Fibroblast of mammary gland (primary cell): ENCODE measurements at regions not wholly inside any gene's neighbourhood (a gene's known extent, or its start where the extent isn't known, plus 50 kb on each side); places are given as distances from the start of the nearest gene placed in this dataset.

Source experiments
- DNase-seq: peaks from one replicate; pipeline ENCODE4 v3.0.0-alpha.2; 2010; ENCODE audit warnings: low read depth
- H3K4me3 ChIP-seq: 2 replicates; pipeline ENCODE4 v1.5.1; 2011; ENCODE audit warnings: low read depth, mild to moderate bottlenecking, low read length, moderate library complexity; ENCODE audit not compliant: control insufficient read depth
- TF ChIP-seq, protein P1 (sequence below): conservative IDR thresholded peaks from 2 replicates; pipeline ENCODE4 v1.5.1; 2011; ENCODE audit warnings: low read depth, low read length, inconsistent platforms; ENCODE audit not compliant: control insufficient read depth, insufficient read depth

DNA sequence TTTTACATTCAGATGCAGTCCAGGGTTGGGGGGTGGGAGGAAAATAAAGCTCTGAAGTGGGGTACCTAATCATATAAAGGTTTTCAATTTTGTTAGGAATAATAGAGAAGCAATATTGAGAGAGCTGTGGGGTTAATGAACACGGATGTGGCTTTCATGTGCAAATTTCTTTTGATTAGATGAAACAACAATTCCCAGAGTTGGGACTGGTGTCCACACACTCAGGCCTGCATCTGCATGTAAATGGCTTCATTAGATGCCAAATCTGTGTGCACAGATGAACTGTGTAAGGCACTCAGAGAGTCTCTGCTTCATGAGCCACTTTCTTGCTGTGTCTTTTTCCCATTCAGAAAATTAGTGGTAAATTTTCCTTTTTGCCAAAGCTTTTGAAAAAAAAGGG is 377.1 kb upstream of the NOVA1 start:
- TF ChIP-seq, protein P1, sequence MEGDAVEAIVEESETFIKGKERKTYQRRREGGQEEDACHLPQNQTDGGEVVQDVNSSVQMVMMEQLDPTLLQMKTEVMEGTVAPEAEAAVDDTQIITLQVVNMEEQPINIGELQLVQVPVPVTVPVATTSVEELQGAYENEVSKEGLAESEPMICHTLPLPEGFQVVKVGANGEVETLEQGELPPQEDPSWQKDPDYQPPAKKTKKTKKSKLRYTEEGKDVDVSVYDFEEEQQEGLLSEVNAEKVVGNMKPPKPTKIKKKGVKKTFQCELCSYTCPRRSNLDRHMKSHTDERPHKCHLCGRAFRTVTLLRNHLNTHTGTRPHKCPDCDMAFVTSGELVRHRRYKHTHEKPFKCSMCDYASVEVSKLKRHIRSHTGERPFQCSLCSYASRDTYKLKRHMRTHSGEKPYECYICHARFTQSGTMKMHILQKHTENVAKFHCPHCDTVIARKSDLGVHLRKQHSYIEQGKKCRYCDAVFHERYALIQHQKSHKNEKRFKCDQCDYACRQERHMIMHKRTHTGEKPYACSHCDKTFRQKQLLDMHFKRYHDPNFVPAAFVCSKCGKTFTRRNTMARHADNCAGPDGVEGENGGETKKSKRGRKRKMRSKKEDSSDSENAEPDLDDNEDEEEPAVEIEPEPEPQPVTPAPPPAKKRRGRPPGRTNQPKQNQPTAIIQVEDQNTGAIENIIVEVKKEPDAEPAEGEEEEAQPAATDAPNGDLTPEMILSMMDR: no peak
- no peak overlapping the region for H3K4me3 ChIP-seq
- DNase-seq: no peak

DNA sequence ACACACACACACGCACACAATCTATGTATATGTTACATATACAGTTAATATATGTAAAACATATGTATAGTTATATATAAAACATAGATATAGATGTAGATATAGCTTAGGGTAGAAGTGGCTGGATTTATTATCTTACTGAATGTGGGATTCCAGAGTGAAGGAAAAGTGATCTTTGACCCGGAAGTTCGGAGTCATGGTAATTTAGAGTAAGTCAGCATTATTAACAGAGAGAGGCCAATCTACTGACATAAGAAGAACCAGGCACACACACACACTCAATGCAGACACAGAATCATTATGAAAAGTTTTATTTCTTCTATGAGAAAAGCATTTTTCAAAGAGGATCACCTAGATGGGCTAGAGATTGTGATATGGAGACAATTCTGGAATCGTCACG is 384.2 kb upstream of the NOVA1 start:
- TF ChIP-seq, protein P1: no peak
- DNase-seq: no peak
- no peak overlapping the region for H3K4me3 ChIP-seq

DNA sequence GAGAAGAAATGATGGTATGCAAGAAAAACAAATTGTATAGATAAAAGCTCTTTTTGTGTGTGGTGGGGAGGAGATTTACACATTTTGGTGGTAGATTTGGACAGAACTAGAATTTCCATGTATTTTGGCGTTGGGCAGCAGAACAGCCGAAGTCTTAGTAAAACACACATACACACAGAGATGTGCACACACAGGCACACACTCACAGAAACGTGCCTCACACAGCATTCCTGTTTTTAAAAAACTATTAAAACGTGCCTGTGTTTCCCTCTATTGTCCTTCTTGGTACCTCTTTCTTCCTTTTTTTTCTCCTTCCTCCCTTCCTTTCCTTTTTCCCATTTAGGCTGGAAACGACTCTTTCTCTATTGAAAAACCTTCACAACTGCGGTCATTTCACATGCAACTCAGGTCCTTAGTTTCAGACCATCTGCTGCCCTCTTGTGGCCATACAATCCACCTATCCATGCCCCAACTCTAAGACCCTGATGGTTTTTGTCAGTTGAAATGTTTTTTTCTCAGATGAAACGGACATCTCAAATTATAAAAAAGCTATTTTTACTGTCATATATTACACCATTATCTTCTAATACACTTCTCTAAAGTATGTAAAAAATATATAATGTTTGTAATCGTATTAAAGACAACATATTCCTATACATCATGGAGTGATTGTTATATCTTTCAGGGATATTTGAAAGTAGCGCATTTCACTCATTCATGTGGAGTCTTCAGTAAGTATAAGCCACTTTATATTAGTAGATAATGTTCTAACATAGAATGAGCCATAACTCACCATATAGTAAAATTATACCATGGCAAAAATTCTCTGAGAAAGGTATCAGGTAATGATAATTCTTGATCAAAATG is 386.7 kb upstream of the NOVA1 start:
- TF ChIP-seq, protein P1: peak; percentile 86
- peak; percentile 85 for DNase-seq
- no peak overlapping the region for H3K4me3 ChIP-seq

DNA sequence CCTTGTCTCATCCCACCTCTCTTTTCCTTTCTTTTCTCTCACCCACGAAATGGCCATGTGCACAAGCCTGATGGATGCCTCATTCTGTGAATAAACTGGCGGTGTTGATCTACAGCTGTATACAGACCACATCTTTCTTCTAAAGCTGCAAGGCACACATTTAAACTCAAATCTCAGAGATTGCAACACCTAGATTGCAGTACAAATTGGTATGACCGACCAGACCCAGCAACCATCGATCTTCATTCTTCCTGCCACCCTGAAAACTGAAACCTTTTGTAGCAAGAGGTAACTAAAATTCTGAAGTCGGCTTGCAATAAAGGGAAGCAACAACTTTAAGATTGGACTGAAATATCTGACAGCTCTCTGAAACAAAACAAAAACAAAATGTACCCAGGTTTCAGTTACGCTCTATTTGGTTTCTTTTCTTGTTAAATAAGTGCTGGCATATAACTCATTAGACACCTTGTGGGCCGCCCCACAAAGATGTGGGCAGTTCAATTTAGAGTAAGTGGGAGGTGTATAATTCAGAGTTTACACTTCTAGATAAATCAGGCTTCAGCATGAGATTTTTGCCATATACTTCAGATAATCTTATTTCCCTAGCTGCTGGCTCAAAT is 390.0 kb upstream of the NOVA1 start:
- TF ChIP-seq, protein P1: no peak

DNA sequence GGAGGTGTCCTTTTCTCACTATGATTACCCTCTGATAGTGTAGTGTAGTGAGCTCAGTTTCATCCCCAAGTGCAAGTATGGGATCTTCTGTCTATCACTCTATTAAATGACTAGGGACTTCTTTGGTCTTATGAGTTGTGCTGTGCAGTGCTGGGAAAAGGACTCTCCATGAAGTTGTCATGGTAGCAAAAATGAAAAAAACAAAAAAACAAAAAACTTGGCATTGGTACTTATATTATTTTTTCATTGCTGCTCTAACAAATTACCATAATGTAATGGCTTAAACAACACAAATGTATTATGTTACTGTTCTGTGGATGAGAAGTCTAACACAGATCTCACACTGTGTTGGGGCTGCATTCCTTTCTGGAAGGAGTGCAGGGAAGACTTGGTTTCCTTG is 393.1 kb upstream of the NOVA1 start:
- TF ChIP-seq, protein P1: no peak
- no peak for DNase-seq
- H3K4me3 ChIP-seq: no peak overlapping the region

More for the DNA sequence above, 390.0 kb upstream of the NOVA1 start:
- no peak overlapping the region for H3K4me3 ChIP-seq
- peak; percentile 13 for DNase-seq

DNA sequence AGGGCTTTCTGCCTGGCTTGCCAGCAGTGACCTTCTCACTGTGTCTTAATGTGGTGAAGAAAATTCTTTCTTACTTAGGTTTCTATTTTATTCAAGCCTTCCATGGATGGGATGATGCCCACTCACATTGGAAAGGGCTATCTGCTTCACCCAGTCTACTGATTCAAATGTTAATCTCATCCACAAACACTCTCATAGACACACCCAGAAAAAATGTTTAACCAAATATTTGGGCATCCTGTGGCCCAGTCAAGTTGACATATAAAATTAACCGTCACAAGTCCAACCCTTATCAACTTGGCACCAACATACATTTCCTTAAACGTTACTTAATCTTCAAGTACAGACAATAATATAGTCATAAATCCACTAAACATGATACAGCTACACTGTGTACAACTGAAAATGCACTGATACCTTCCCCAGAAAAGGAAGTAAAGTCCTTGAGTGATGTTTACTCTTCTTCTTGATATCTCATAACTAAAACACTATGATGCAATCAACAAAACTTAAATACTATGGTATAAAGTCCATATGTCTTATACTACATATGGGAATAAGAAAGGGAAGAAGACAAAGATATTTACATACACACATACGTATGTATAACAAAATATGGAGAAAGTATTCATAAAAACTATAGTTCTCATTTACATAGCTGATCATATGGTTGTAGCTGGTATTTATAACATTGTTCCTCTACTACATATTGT is 394.7 kb upstream of the NOVA1 start:
- DNase-seq: no peak
- no peak overlapping the region for H3K4me3 ChIP-seq
- TF ChIP-seq, protein P1: no peak
